ENCODE measurements at regions not wholly inside any gene's neighbourhood (a gene's known extent, or its start where the extent isn't known, plus 50 kb on each side); places are given as distances from the start of the nearest gene placed in this dataset.

GRCh38 chr12:107528731-107529365 is 156.8 kb upstream of the PWP1 start:
- DNase-seq, result no peak

GRCh38 chr12:107529991-107530390 is 155.6 kb upstream of the PWP1 start:
- DNase-seq, result no peak

GRCh38 chr12:107530701-107531100 is 154.9 kb upstream of the PWP1 start:
- DNase-seq, result no peak

- no peak for DNase-seq
Measured at GRCh38 chr12:107533218-107533617, 152.4 kb upstream of the PWP1 start.

- DNase-seq, result no peak
Measured at GRCh38 chr12:107536613-107537012, 149.0 kb upstream of the PWP1 start.

- DNase-seq, result no peak
Measured at GRCh38 chr12:107537464-107538119, 148.0 kb upstream of the PWP1 start.

- no peak for DNase-seq
Measured at GRCh38 chr12:107539196-107539939, 146.2 kb upstream of the PWP1 start.

GRCh38 chr12:107541001-107541705 is 144.4 kb upstream of the PWP1 start:
- no peak for DNase-seq

- DNase-seq, result no peak
Measured at GRCh38 chr12:107543416-107543815, 142.2 kb upstream of the PWP1 start.

GRCh38 chr12:107543841-107544240 is 141.8 kb upstream of the PWP1 start:
- no peak for DNase-seq

- peak; percentile 16 for DNase-seq
Measured at GRCh38 chr12:107544937-107545336, 140.7 kb upstream of the PWP1 start.

- DNase-seq, result no peak
Measured at GRCh38 chr12:107545737-107546353, 139.8 kb upstream of the PWP1 start.

GRCh38 chr12:107547389-107547788 is 138.2 kb upstream of the PWP1 start:
- DNase-seq, result no peak

- DNase-seq, result no peak
Measured at GRCh38 chr12:107549651-107550480, 135.7 kb upstream of the PWP1 start.

- no peak for DNase-seq
Measured at GRCh38 chr12:107551434-107551833, 134.2 kb upstream of the PWP1 start.

GRCh38 chr12:107552263-107552662 is 133.3 kb upstream of the PWP1 start:
- no peak for DNase-seq

GRCh38 chr12:107553211-107553765 is 132.3 kb upstream of the PWP1 start:
- no peak for DNase-seq

- DNase-seq, result no peak
Measured at GRCh38 chr12:107554941-107555340, 130.7 kb upstream of the PWP1 start.

GRCh38 chr12:107557026-107557425 is 128.6 kb upstream of the PWP1 start:
- no peak for DNase-seq

- DNase-seq, result no peak
Measured at GRCh38 chr12:107557589-107558100, 128.0 kb upstream of the PWP1 start.
